ENCODE measurements at regions not wholly inside any gene's neighbourhood (a gene's known extent, or its start where the extent isn't known, plus 50 kb on each side); places are given as distances from the start of the nearest gene placed in this dataset.
"Not testable (repeated sequence)": the region's sequence is repeated elsewhere in the genome, so short reads cannot be mapped to it uniquely, and the experiment has no call there.

DNA sequence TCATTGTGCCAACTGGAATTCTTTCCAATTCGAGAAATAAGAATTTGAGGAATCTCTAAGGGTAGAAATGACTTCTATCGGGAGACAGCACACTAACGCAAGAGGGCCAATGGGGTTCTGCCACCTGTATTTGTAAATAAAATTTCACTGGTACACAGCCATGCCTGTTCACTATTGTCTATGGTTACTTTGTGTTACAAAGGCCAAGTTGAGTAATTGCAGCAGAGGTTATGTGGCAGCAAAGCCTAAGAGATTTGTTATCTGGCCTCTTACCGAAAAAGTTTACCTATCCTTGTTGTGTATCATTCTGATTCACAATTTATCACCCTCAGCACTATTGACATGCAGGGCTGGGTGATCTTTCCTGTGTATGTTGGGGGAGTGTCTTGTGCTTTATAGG, 278.0 kb downstream of the KLF5 start:
- no peak for DNase-seq (ENCODE audit: low read depth)

DNA sequence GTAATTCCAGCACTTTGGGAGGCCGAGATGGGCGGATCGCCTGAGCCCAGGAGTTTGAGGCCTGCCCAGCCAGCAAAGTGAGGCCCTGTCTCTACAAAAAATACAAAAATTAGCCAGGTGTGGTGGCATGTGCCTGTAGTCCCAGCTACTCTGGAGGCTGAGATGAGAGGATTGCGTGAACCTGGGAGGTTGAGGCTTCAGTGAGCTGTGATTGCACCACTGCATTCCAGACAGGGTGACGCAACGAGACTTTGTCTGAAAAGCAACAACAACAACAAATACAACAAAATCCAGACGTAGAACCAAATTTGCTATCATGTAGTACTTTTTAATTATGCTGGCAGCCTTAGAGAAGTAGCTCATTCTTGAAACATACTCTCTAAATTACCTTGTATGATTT, 277.1 kb downstream of the KLF5 start:
- DNase-seq (ENCODE audit: low read depth): no peak

DNA sequence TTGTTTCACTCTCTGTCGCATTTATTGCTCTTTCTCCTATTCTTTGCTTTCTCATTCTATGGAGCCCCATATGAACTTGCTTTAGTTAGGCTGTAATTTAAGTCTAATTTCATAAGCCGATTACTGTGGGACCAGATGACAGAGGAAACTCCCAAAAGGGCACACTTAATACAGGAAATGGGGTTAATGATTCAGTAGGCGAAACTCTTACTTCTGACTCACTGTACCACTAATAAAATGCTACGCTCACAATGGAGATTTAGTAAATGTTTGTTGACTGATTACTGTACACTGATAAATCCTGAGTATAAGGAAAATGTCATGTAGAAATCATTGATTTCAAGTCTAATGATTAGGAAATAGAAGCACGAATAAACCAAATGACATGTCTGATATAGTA, 276.4 kb downstream of the KLF5 start:
- DNase-seq (ENCODE audit: low read depth): no peak

DNA sequence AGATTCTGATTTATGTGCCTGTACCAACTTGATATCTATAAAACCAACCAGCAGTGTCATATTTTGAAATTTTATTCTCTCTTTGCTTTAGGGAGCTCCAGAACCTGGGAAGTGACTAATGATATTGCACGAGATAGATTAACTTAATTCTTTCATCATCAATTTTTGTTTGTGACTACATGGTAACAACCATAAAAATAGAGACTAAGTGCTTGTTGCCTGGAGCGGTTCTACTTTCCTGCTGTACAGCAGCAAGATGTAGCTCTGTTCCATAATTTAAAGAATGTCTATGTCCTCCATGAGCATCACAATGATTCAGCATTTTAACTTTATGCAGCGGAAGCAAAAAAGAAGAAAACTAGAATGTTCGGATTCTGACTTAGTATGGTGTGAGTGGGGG, 275.6 kb downstream of the KLF5 start:
- no peak for DNase-seq (ENCODE audit: low read depth)

DNA sequence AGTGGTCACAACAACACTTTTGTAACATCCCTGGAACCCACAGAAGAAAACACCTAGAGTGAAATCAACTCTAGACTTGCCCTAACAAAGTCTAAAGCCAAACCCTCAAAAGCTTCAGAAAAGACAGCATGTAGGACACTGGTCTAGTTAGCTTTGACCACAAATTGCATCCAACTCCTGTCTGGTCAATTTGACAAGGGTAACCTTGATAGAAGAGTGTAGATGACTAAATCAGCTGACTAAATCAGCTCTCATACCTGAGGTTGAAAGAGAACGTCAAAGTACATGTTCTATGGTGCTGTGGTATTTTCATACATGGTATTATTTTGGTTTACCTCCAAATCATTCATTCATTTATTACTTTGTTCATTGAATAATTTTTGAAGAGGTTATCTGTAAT, 272.8 kb downstream of the KLF5 start:
- no peak for DNase-seq (ENCODE audit: low read depth)

DNA sequence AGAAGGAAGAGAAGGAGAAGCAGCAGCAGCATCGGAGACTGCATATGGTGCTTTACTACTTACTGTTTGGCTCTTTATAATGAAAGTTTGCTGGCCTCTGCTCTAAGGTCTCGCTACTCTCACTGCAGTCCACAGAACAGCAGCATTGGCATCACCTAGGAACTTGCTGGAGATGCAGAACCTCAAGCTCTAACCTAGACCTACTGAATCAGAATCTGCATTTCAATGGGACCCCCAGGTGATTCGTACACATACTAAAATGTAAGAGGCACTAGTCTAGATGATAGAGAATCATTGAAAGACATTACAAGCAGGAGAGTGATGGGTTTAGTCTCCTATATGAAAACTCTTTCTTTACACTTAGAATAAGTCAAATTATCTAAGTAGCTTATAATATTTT, 270.6 kb downstream of the KLF5 start:
- DNase-seq (ENCODE audit: low read depth): no peak

DNA sequence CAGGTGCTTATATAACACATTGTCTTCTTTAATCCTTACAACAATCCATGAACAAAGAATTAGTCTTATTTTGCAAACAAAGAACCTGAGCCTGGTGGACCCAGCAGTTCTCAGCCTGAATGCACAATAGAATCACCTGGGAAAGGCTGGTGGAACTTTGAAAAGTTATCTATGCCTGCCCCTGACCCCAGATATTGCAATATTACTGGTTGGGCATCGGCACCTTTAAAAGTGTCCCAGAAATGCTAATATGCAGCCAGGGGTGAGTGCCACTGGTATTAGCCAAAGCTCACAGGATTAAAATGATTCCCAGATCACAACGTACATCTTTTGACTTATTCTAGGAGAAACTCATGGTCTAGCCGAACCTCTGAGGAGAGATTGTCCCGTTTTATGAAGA, 268.8 kb downstream of the KLF5 start:
- no peak for DNase-seq (ENCODE audit: low read depth)

DNA sequence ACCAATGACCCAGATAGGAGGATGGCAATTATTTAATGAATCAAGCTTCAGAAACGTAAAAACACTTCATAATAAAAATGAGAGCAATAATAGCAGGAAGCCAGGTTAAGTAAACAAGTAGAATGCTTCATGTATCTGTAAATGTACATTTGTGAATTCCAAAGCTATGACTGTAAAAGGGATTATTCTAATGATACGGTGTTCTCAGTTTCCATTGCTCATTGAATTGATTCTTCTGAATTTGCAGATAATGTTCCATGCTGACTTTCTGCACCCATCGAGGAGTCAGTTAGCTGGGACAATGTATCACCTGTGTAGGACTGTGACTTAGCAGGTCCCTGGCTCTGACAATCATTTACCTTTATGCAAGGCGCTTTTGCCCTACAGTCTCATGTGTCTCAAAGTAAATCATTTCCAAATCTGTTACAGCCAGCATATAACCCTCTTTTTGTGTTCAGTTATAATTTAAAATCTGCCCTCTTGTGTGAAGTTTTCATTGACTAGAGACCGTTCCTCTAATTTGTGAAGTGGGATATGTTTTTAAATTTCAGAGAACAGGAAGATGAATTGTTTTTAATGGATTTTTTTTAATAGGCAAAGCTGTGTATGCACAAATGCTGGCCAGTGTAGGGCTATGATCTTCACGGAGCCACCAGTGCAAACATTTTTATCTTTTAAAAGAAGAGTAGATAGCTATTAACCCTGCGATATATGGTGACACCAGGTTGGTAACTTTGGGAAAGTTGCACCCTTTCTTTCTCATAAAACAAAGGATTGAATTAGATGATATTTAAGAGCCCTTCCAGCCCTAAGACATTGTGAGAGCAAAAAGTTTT, 267.1 kb downstream of the KLF5 start:
- DNase-seq (ENCODE audit: low read depth): no peak

DNA sequence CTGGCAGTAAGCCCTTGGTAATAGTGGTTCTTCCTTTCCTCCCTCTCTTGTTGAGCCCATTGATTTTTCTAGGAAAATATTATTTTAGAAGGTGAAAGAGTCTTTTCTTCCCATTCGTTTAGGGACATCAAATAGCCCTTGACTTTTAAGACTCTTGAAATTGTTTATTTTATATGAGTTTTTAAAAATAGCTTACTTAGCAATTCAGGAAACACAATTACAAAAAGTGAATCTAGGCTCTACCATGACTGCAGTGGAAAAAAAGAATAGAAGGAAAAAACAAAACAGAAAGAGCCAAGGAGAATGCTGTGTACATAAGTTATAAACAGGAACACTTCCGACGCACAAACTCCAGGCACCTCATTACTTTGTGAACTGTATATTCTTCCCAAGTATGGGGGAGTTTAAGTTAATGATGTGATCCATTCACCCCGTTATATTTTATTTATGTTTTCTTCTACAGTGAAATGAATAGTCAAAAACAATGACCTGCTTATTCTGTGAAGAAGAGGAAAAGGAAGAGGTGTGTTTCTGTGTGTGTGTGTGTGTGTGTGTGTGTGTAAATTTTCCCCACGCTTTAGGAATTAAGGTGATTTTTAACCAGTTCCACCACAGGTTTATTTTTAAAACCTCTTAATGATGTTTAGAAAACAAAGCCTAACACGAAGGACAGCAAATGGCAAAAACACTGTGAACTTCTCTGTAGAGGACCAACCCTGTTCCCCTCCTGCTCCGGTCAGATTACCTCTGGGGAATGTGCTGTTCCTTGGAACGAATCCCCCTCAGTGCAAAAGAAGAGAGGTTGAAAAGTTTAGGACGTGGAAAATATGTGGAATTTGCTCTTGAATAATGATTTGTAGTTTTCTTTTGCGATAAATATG, 266.3 kb downstream of the KLF5 start:
- no peak for DNase-seq (ENCODE audit: low read depth)

DNA sequence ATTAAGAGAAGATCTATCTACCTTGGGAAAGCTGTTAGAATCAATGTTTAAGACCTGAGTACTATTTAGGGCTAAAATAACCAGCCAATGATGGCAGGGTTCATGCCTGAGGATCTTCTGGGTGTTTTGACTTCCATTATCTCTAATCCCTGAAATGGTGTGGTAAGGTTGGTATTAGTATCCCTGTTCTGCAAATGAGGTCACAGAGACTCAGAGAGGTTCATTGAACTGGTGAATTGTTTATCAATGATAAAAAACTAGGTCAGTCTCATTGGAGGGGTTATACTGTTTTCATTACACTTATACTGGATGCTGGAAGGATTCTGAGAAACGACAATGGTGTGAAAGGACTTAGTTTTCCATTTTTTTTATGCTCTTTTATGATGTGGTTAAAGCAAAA, 264.8 kb downstream of the KLF5 start:
- DNase-seq (ENCODE audit: low read depth): no peak

DNA sequence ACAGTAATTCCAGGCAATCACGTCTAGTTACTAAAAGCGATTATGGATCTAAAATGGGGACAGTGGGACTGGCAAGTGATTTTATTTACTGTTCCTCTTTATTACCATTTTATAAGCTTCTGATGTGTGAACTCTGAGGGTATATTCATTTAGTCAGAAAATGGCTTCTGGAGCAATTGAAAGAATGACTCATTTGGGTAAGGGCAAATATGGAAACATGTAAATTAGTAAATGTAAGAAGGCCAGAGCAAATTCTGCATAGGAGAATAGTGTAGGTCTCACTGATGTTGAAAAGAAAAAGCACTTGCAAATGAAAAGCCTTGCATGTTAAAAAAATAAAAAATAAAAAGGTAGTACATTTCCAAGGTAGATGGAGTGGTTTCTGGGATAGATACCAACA, 262.2 kb downstream of the KLF5 start:
- DNase-seq (ENCODE audit: low read depth): no peak

DNA sequence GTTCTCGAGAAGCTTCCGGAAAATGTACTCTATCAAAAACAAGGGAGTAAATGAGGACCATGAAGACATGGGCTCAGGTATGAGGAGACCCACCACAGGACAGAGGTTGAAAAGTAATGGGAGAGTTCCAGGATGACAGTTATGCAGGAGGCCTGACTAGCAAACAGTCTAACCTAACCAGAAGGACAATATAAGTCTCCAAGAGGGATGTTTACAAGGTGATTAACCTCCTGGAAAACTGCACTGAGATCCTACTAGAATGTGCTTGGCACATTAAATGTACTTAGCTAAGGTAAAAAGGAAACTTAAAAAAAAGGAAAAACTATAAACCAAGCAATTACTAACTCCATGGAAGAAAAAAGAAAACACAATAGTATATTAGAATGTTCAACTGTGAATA, 258.3 kb downstream of the KLF5 start:
- no peak for DNase-seq (ENCODE audit: low read depth)

DNA sequence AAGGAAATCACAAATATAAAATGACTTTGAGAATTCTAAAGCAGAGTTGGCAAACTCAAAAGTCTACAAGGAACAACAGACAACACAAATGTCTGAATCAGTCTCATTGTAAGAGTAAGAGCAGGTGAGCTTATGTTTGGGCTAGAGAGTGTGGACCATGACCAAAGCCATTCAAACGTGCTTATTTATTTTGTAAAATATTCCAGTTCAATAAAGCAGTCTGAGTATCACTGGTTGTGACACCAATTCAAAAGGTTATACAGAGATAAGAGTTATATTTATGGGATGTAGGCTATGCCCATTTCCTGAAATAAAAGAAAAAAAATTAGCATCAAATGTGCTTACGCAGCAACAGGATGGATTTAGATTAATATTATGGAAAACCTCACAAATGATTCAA, 251.6 kb downstream of the KLF5 start:
- DNase-seq (ENCODE audit: low read depth): no peak

DNA sequence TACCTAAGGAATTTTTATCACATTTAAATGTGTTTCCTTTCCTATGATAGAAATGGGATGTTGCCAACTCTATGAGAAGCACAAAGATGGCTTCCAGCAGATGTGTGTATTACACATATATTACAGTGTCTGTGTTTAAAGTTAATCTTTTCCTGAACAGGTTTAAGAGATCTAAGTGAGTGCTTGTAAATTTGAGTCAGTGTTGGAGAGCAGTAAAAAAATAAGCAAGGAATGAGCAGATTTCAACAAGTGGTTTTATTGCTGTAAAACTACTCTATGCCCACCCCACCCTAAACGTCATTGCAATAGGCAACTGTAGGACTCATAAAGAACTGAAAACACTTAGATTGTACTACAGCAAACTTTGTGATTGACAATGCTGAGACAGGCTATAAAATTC, 248.7 kb downstream of the KLF5 start:
- DNase-seq (ENCODE audit: low read depth): no peak

DNA sequence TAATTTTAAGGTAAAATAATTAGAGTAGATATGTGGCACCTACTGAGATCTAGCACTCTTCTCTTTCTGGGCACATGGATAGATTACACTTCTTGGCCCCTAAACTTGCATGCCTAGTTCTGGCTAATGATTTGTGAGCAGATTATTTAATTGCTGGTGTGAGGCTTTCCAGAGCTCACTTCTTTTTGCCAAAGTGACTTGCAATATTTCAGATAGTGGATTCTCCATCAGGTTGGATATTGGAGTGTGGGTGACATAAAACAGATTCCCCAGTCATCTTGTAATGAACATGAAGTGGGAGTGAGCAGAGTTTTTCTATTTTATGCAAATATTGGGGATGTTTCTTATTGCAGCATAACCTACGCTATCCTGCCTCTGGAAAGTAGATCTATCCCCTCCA, 247.9 kb downstream of the KLF5 start:
- no peak for DNase-seq (ENCODE audit: low read depth)

DNA sequence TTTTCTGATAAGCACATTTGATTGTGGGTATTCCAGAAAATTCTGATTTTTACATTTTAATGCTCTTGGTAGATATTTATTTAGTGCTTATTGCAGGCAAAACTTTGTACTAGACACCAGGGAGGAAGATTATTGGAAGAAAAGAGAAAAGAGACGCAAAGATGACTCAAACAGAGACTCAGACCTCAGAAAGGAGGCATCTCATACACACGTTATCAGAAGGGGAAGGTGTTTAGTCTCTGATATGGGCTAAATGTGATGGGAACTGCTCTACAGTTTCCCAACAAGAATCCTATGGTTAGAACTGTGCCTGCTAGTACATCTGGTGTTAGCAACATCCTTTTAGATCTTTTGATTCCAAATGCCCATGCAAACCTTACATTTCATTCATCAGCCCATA, 245.6 kb downstream of the KLF5 start:
- DNase-seq (ENCODE audit: low read depth): no peak

DNA sequence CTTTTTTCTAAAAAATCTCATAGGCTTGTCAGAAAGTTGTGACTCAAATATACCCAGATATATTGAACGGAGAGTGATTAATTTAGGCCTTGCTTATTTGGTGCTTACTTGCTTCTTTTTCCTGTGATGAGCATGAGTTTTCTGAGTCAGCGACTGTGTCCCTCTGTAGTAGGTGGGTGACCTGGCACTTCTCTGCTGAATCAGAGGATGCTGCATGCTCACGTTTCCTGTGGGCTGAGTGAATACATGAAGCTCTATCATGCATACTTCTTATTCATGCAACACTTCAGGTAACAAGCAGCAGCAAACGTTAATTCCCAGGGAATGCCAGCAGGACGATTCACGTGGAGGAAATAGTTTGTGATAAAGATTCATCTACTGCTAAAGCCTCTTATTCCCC, 245.0 kb downstream of the KLF5 start:
- no peak for DNase-seq (ENCODE audit: low read depth)

DNA sequence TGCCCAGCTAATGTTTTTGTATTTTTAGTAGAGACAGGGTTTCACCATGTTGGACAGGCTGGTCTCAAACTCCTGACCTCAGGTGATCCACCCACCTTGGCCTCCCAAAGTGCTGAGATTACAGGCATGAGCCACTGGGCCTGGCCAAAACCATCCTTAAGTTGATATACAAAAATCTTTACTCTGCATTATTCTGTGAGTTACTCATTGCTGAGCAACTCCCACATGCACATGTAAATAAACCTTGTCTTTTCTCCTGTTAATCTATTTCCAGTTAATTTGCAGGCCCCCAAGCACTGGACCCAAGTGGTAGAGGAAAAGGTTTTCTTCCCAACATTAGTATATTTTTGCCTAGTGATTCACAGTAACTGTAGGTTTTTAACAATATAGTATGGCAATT, 242.8 kb downstream of the KLF5 start:
- DNase-seq (ENCODE audit: low read depth): not testable (repeated sequence)

DNA sequence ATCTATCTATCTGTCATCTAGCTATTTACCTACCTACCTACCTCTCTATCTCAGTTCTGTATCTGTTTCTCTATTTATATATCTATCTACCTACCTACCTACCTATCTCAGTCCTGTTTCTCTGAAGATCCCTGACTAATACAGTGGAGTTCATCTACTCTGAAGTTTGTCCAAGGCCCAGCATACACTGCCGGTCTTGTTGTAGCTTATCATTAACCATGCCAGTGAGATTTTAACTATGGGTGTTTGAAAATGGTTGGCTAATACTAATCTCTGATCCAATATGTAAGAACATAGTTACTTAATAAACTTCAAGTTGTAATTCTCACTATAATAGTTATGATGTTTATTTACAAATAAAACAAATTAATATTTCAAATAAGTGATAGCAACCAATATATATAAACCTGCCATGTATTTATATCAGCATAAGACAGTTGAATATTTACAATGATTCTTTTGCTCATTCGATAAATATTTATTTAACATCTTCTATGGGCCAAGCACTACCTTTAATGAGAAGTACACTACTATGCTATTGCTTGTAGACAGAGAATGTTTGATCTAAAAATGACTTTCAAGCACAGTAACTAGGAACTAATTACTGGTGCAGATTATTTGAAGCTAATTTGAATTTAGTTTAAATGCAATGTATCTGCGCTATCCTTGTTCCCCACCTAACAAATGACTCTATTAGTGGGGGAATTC, 242.1 kb downstream of the KLF5 start:
- no peak for DNase-seq (ENCODE audit: low read depth)

DNA sequence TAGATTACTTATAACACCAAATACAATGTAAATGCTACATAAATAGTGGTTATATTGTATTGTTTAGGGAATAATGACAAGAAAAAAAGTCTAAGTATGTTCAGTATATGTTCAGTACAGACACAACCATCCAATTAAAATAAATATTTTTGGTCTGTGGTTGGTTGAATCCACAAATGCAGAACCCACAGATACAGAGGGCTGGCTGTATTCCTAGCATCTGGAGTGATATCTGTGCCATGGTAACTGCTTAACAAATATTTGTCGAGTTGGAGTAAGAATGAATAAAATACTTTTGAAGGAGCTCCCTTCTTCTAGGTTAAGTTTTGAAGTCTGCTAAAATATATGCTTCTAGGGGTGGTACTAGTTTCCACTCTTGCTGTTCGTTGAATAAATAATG, 241.0 kb downstream of the KLF5 start:
- DNase-seq (ENCODE audit: low read depth): no peak

DNA sequence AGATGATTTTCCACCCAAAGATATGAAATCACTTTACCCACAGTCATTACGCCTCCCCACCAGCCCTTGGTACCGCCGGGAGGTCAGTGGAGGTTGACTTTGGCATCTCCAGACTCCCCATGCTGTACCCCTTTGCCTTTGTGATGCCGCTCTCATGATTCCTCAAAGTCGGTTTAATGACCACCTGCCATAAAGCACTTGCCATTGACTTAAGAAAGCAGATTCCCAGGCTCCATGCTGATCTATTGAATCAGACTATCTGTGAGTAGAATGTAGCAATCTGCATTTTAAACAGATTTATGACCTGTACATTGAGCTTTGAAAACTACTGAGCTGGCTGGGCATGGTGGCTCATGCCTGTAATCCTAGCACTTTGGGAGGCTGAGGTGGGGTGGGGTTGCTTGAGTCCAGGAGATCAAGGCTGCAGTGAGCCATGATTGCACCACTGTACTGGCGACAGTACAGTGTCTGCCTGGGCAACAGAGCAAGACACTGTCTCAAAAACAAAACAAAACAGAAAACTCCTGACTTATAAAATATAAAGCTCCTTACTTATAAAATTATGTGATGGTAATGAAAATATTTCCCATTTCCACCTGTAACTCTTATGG, 235.2 kb downstream of the KLF5 start:
- no peak for DNase-seq (ENCODE audit: low read depth)

DNA sequence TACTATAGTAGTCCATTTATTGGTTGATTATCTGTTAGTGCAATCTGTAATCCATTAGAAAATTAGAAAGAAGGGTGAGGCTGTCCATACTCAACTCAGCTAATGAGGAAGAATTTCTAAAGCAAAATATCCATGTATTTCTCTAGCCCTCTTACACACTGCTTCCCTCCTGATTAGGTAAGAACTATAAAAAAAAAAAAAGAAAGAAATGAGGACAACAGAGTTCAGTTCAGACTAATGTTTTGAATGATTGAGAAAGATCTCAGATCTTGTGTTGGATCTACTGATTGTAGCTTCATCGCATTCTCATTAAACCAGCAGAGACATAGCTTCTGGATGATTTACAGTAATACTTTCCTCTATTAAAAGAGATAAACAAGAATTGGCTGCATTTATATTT, 233.3 kb downstream of the KLF5 start:
- DNase-seq (ENCODE audit: low read depth): no peak
